Body of pancreas (tissue), 4 donors: ENCODE measurements at regions not wholly inside any gene's neighbourhood (a gene's known extent, or its start where the extent isn't known, plus 50 kb on each side); places are given as distances from the start of the nearest gene placed in this dataset.

Source experiments
- ATAC-seq: fragments of 150-250 bp; one replicate; pipeline ENCODE4 v1.9.1; 2016
- DNase-seq, 4 donors: peaks; one replicate each; pipeline ENCODE4 v3.0.0-alpha.2; 2019
- H3K27ac ChIP-seq, 4 donors: fragments of 200-600 bp; sonication (generic); 1 replicate in 3 of 4; 2 replicates in 1 of 4; pipeline versions ENCODE4 v1.5.1 to v1.6.1; 2016 to 2019; ENCODE audit warnings: mild to moderate bottlenecking in 1 of 4, mixed read lengths in 1 of 4, moderate library complexity in 1 of 4
- H3K27me3 ChIP-seq, 2 donors: fragments of 200-600 bp; sonication (generic); one replicate each; pipeline ENCODE4 v1.6.0; 2016; ENCODE audit warnings: mild to moderate bottlenecking in 1 of 2
- H3K36me3 ChIP-seq, 2 donors: fragments of 200-600 bp; sonication (generic); replicated peaks in 1 of 2; 2 replicates each; pipeline ENCODE4 v1.5.1; 2016; ENCODE audit warnings: low read depth in 2 of 2; ENCODE audit not compliant: insufficient read depth in 1 of 2
- H3K4me1 ChIP-seq: fragments of 200-600 bp; sonication (generic); one replicate; pipeline ENCODE4 v1.6.0; 2016
- H3K4me3 ChIP-seq, 2 donors: fragments of 200-600 bp; sonication (generic); 1 replicate in 1 of 2; 2 replicates in 1 of 2; pipeline ENCODE4 v1.5.1; 2016 to 2019
- H3K9me3 ChIP-seq, 3 donors: fragments of 200-600 bp; sonication (generic); 1 replicate in 2 of 3; 2 replicates in 1 of 3; pipeline ENCODE4 v1.5.1; 2016
- CTCF ChIP-seq, 7 experiments: fragments of 450-650 bp in 4 of 7; fragments of 200-600 bp in 3 of 7; sonication (generic) in 3 of 7; IDR thresholded peaks; one replicate each; pipeline ENCODE4 v1.5.1; 2016 to 2019; ENCODE audit warnings: antibody characterized with exemption in 7 of 7
- POLR2A ChIP-seq, 3 donors: fragments of 450-650 bp; IDR thresholded peaks; one replicate each; pipeline ENCODE4 v1.6.1; 2016; ENCODE audit warnings: antibody characterized with exemption in 3 of 3, mild to moderate bottlenecking in 2 of 3
- WGBS, 2 donors: methylation state at CpG; one replicate each; pipeline ENCODE4 v1.1.5; 2017; 5-methylcytosine and 5-hydroxymethylcytosine counted together
- intact Hi-C: fragments of 100-400 bp; cut with DNase I; formaldehyde crosslinking; loops from one replicate; pipeline ENCODE4 v1.15.1; 2023

DNA sequence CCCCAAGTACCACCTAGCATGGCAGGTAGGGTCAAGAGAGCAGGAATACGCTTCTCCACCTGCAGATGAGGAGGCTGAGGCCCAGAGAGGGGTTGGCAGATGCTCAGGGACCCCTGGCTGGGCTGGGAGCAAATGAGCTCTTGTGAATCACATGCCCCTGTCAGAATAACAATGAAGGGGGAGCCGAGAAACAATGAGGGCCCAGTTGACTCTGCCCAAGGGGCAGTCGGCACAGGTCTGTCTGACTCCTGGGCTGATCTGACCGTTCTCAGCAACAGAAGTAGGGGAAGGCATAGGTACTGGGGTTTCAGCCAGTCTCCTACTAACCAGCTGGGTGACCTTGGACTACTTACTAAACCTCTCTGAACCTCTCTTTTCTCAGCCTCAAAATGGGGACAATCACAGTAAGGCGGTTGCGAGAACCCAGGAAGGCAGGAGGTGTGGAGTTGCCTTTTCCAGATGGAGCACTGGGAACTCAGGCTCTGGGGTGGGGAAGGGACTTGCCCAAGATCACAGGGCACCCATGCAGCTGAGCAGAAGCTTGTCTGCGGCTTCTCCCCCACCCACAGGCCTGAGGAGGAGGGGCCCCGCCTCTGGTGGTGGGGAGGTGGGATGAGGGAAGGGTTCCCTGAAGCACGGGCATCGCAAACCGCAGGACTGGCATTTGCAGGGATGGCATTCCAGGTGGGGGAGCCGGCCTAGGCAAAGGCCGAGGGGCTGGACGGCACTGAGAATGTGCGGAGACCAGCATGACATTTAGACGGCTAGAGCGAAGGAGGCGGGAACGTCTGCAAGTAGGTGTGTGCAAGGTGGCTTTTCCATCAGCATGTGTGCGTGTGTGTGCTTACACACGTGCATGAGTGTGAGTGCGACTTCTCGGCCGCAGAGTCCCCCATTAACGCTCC is 163.0 kb downstream of the MN1 start:
- no peak for TF ChIP-seq CTCF (IDR thresholded peaks at IDR 0.05)
- intact Hi-C loops: no loop called here
- DNase-seq: no peak
- H3K4me3 ChIP-seq: no peak overlapping the region
- H3K27ac ChIP-seq: no peak overlapping the region
- ATAC-seq: no peak
- no peaks in the 10 kb centered on the region for H3K9me3 ChIP-seq
- WGBS, 2 donors: 87 to 91% methylated on average over 24 to 25 of the region's 25 CpGs
- H3K27me3 ChIP-seq: no peaks in the 10 kb centered on the region
- no peaks in the 10 kb centered on the region for H3K4me1 ChIP-seq
- H3K36me3 ChIP-seq: no peaks in the 10 kb centered on the region

GRCh38 chr22:27639248-27640086 is 162.1 kb downstream of the MN1 start:
- ATAC-seq (no peak), DNase-seq (no peak)
- H3K36me3 ChIP-seq: no peaks in the 10 kb centered on the region
- intact Hi-C loops: no loop called here
- no peaks in the 10 kb centered on the region for H3K4me1 ChIP-seq
- no peak for TF ChIP-seq POLR2A (IDR thresholded peaks at IDR 0.05)
- TF ChIP-seq CTCF (IDR thresholded peaks at IDR 0.05): no peak
- H3K9me3 ChIP-seq: no peaks in the 10 kb centered on the region
- H3K4me3 ChIP-seq: no peak overlapping the region
- no peak overlapping the region for H3K27ac ChIP-seq
- 67 to 71% methylated on average over 19 of the region's 19 CpGs for WGBS, 2 donors
- no peaks in the 10 kb centered on the region for H3K27me3 ChIP-seq

DNA sequence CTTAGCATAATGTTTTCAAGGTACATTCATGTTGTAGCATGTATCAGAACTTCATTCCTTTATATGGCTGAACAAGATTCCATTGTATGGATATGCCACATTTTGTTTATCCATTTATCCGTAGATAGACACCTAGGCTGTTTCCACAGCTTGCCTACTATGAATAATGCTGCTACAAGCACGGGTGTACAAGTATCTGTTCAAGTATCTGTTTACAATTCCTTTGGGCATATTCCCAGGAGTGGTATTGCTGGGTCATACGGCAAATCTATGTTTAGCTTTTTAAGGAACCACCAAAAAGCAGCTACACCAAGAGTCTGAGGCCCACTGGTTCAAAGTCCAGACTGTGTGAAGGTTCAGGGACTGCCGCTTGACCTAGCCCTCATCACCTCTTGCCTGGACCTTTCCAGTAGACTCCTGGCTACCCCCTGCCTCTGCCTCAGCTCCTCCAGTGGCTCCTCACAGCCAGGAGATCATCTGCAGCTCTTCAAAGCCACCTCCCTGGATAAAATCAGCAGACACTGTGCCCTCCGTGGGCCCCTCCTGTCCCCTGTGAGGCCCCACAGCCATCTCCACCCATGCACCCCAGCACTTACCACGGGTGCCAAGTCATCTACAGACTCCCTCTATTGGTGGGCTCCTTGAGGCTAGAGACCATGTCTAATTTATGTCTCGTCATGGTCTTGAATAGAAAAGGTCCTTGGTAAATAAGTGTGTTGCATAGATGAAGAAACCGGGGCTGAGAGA is 160.3 kb downstream of the MN1 start:
- DNase-seq (no peak), ATAC-seq (no peak)
- H3K4me3 ChIP-seq: no peak overlapping the region
- intact Hi-C loops: no loop called here
- no peaks in the 10 kb centered on the region for H3K36me3 ChIP-seq
- 56 to 72% methylated on average over 8 of the region's 8 CpGs for WGBS, 2 donors
- H3K27me3 ChIP-seq: no peaks in the 10 kb centered on the region
- H3K4me1 ChIP-seq: no peaks in the 10 kb centered on the region
- TF ChIP-seq CTCF (IDR thresholded peaks at IDR 0.05) (no peak), POLR2A (IDR thresholded peaks at IDR 0.05) (no peak)
- no peaks in the 10 kb centered on the region for H3K9me3 ChIP-seq
- H3K27ac ChIP-seq: no peak overlapping the region

DNA sequence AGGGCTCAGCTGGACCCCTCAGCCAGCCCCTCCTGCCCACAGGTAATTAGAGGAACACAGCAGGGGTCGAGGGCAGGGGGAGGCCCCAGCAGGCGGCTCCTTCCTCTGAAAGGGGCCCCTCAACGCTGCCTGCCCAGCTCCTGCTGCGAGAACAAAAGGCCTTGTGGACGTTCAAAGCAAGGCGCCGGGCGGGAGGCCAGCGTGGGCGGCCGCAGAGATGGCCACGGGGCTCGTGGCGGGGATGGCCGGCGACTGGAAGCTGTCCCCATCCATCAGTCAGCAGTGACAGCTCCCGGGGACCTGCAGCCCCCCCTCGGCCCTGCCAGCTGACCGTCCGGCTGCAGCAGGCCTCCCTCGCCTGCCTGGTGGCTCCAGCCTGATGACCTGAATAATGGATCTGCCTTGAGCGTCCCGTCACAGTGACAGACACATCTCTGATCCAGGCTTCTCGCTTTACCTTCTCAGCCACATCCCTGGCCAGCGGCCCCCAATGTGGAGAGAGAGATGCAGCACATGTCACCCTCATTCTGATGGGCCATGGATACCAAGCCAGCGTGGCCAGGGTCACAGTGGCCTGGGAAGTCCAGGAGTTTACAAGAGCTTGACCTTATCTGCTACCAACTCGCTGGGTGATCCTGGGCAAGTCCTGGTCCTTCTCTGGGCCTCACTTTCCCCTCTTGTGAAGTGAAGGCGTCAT is 159.3 kb downstream of the MN1 start:
- Histone ChIP-seq H3K4me3 (no peak overlapping the region), H3K27ac (no peak overlapping the region), H3K4me1 (peaks cover 2% of the 10 kb centered on the region), H3K36me3 (no peaks in the 10 kb centered on the region), H3K27me3 (no peaks in the 10 kb centered on the region), H3K9me3 (no peaks in the 10 kb centered on the region)
- TF ChIP-seq POLR2A (IDR thresholded peaks at IDR 0.05) (no peak), CTCF (IDR thresholded peaks at IDR 0.05) (no peak)
- ATAC-seq: no peak
- intact Hi-C loops: no loop called here
- 72 to 73% methylated on average over 11 to 28 of the region's 28 CpGs for WGBS, 2 donors
- DNase-seq: no peak
